ENCODE measurements at regions not wholly inside any gene's neighbourhood (a gene's known extent, or its start where the extent isn't known, plus 50 kb on each side); places are given as distances from the start of the nearest gene placed in this dataset.
A peak's percentile ranks its signal among the peaks of the same experiment; 100 is the strongest.
"Not testable (repeated sequence)": the region's sequence is repeated elsewhere in the genome, so short reads cannot be mapped to it uniquely, and the experiment has no call there.

DNA sequence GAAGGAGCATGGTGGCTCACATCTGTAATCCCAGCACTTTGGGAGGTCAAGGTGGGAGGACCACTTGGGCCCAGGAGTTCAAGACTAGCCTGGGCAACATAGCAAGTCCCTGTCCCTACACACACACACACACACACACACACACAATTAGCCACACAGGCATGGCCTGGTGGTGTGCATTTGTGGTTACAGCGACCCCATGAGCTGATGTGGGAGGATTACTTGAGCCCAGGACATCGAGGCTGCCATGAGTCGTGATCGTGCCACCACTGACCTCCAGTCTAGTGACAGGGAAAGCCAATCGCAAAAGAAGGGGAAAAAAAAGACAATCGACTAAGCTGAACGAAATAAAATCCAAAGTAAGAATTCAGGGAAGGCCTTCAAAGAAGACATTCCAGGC is 67.9 kb downstream of the TBX3 start:
- no peak for DNase-seq

DNA sequence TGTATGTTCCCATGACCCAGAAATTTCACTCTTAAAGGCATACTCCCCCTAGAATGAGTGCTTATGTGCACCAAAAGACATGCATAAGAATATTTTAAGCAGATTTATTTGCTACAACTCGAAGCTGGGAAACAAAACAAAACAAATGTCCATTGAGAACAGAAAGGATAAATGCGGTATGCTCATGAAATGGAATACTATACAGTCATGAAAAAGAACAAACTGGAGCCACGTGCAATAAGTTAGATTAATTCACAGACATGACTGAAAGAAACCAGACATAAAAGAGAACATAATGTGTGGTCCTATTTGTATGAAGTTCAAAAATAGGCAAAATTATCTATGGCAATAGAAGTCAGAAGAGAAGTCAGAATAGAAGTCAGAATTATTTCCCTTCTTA is 69.9 kb downstream of the TBX3 start:
- no peak for DNase-seq

DNA sequence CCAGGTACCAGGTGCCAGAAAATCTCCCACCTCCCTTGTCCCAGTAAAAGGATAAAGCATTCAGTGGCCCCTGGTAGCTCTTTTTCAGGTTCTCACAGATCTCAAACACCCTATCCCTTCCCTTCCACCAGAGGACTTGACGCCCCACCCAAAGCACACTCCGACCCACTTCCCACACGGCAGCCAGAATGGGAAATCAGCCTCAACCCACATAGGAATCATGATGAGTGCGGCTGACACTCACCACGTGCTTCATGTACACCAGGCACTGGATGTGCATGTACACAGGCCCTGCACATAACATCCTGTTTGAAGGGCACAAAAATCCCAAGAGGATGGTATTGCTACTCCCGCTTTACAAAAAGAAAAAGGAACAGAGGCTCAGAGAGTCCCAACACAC is 71.9 kb downstream of the TBX3 start:
- DNase-seq = no peak

DNA sequence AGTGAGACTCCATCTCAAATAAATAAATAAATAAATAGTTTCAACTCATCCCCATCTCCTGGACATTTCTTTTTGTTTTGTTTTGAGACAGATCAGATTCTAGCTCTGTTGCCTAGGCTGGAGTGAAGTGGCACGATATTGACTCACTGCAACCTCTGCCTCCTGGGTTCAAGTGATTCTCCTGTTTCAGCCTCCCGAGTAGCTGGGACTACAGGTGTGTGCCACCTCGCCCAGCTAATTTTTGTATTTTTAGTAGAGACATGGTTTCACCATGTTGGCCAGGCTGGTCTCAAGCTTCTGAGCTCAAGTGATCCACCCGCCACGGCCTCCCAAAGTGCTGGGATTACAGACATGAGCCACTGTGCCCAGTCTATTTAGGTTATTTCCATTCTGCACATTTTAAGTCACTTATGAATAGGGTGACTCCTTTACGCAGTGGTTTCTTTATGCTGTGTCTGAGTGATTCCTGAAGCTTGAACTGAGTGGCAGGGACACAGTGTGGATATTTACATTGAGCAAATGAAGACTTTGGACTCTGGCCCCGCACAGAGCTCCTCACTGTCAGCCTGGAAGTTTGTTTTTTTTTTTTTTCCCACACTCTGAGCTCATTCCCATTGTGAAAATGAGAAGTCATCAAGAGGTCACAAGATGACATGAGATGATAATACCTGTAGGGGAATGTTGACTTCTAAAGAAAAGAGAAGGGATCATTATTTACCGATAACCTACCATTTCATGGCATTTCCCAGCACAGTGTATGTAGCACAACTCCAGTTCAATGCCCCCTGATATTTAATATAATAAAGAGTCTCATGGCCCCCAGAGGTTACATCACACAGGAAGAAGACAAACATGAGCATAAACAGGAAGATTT is 72.6 kb downstream of the TBX3 start:
- no peak for DNase-seq

GRCh38 chr12:114608509-114608908 is 75.5 kb downstream of the TBX3 start:
- DNase-seq = no peak

- DNase-seq = no peak
Observed at GRCh38 chr12:114605918-114606317, 78.1 kb downstream of the TBX3 start.

DNA sequence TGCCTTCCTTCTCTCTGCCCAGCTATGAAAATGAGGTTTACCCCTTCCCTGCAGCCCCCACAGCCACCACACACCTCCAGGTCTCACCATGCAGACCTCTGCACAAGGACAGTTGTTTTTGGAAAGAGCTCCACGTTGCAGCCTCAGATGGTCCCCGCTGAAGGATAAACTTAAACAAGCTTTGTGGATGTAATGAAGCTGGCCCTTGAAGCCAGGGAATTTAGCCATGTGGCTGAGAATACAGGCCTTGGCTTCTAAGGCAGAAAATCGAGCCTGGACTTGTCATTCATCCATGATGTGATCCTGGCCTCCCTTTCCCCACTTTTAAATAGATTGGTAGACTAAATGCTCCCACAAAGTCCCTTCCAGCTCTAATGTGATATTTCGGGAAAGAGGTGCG is 79.4 kb downstream of the TBX3 start:
- no peak for DNase-seq

GRCh38 chr12:114600584-114600983 is 83.4 kb downstream of the TBX3 start:
- DNase-seq = not testable (repeated sequence)

DNA sequence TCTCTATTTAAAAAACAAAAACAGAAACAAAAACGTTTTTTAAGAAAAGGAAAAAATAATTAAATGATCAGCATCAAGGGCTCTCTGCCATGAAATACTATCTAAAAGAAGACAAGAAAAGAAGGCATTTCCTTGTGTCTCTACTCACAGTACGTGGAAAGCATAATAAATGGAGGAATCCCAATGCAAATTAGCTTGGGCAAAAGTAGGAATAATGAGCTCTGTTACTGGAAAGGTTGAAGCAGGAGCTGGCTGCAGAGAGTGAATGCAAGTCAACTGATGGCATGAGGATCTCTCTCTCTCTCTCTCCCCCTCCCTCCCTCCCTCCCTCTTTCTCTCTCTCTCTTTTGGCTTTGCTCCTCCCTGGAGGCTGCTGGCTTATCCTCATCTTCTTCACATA is 85.9 kb downstream of the TBX3 start:
- no peak for DNase-seq

- DNase-seq = no peak
Observed at GRCh38 chr12:114592946-114593345, 91.0 kb downstream of the TBX3 start.

- DNase-seq = no peak
Observed at GRCh38 chr12:114588061-114588460, 95.9 kb downstream of the TBX3 start.

GRCh38 chr12:114580306-114580705 is 103.7 kb downstream of the TBX3 start:
- DNase-seq = no peak

- DNase-seq = no peak
Observed at GRCh38 chr12:114579389-114579788, 104.6 kb downstream of the TBX3 start.

DNA sequence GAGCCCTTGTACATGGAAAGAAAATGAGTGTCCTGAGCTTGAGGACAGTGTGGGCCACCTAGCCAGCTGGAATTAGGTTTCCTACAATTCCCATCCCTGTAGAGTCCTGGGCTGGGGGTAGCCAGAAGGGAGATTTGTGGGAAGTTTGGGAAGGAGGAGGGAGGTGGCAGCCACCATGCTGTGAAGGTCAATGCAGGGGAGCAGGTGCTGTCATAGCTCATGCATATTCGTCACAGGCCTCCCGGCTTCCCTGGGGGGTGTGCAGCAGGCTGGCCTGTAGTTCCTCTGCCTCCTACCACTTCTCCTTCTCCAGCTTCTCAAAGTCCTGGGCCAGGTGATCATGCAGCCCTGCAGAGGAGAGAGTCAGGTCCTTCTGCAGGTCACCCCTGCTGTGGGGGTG is 121.3 kb downstream of the TBX3 start:
- no peak for DNase-seq

DNA sequence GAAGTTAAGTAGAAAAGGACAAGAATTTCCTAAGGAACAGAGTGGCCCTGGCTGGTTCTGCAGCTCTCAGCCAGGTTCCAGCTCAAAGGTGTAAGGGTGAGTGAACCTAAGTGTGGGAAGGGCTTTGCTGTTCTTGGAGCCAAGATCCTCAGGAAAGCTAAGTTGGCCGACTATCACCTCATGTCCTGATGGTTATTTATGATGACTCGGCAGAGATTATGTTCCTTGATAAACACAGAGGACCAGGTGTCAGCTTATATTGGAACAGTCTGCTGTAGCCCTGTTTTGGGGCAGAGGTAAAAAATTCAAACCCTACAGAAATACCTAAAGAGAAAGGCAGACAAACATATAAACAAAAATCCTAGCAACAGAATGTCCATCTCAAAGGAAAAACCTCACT is 128.5 kb downstream of the TBX3 start:
- no peak for DNase-seq

DNA sequence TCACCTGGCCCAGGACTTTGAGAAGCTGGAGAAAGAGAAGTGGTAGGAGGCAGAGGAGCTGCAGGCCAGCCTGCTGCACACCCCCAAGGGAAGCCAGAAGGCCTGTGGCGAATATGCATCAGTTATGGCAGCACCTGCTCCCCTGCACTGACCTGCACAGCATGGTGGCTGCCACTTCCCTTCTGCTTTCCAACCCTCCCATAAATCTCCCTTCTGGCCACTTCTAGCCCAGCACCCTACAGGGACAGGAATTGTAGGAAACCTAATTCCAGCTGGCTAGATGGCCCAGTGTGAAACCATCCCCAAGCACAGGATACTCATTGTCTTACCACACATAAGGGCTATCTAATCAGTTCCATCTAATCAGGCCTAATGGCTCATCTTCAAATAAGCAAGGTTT is 136.3 kb downstream of the TBX3 start:
- DNase-seq = no peak

DNA sequence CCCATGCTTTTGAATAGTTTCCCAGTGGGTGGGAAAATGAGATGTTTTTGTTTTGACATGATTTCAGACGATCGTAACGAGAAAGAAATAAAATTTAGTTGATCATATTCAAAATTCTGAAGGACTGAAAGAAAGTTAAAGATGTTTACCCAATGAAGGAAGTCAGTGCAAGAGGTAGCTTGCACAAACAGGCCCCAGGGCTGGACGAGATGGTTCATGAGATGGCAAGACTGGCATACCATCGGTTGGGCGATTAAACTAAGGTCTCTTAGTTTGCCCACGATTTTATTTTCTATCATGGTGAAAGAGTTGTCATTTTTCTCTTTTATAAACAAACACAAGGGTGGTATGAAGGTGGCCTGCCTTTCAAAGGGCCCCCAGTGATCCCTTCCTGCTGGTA is 124.5 kb upstream of the TBX5 start:
- DNase-seq = no peak

GRCh38 chr12:114529966-114530365 is 124.0 kb upstream of the TBX5 start:
- DNase-seq = no peak

DNA sequence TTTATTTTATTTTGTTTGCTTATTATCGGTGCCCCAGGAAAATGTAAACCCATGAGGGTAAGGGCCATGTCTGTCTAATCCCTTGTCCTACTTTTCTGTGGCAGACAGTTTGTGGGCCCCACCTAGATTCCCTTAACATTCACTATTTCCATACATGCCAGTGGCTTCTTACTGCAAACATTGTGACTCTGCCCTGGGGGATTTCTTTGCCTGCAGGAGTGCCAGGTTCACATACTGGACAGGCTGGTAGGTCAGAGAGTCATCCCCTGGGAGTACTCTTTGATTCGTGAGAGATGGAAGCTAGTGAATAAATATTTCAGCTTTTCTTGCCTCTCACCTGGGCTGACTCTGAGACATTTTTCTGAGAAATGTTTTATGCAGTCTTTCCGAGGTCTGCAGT is 122.8 kb upstream of the TBX5 start:
- DNase-seq = no peak

DNA sequence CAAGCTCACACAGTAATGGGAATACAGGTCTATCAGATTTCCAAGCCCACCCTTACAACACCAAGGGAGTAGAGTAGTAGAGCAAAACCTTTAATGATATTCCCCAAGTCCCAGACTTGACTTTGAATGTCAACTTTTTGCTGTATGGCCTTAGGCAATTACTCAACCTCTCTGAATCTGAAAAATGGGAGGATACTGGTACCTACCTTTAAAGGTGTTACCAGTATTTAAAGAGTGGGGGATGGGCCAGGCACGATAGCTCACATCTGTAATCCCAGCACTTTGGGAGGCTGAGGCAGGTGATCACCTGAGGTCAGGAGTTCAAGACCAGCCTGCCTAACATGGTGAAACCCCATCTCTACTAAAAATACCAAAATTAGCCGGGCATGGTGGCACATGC is 115.2 kb upstream of the TBX5 start:
- not testable (repeated sequence) for DNase-seq

DNA sequence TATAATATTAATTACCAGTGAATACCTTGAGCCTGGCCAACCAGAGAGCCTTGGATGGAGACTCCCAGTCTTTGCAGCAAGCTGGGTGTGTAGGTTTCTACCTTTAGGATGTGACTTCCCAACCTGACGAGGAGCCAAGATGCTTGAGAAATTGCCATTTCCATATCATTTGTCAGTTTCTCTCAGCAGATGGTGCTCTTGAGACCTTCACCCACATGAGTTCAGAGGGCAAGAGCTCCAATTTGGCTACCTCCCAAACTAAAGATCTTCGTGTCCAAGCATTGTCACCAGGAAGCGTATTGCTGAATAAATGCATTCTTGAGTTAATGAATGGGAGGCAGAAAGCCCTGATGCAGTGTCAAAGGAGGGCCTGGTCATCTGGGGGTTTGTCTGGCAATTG is 106.4 kb upstream of the TBX5 start:
- DNase-seq = no peak

- peak; percentile 45 for DNase-seq
Observed at GRCh38 chr12:114508529-114509129, 102.7 kb upstream of the TBX5 start.

GRCh38 chr12:114506651-114507050 is 100.7 kb upstream of the TBX5 start:
- DNase-seq = no peak

- DNase-seq = no peak
Observed at GRCh38 chr12:114504311-114504710, 98.4 kb upstream of the TBX5 start.

GRCh38 chr12:114501474-114501807 is 95.5 kb upstream of the TBX5 start:
- no peak for DNase-seq

Measured in effector CD4-positive, alpha-beta T cell (primary cell).